IMR-90 (cell line): ENCODE measurements at regions not wholly inside any gene's neighbourhood (a gene's known extent, or its start where the extent isn't known, plus 50 kb on each side); places are given as distances from the start of the nearest gene placed in this dataset.

ENCODE experiments used
- ATAC-seq: fragments of 200-7000 bp; cut with Tn5 transposase; 2 replicates; pipeline ENCODE4 v1.9.1; 2020; ENCODE audit warnings: low read depth, mild to moderate bottlenecking, moderate library complexity
- BruUV-seq: library from RNA; stranded (reverse); fragments of 400-500 nt; replicated peaks from 2 replicates; lab custom pipeline; 2021; lab: Mats Ljungman, UMichigan
- CTCF ChIA-PET: fragments of 300-600 bp; formaldehyde crosslinking; extraction: SDS; loops from one replicate; lab custom pipeline; 2021; ENCODE audit warnings: antibody characterized with exemption; lab: Yijun Ruan, JAX
- POLR2A ChIA-PET: fragments of 300-600 bp; sonication (Branson Sonifier 250); formaldehyde crosslinking; loops from one replicate; lab custom pipeline; 2022; ENCODE audit warnings: antibody characterized with exemption; ENCODE audit not compliant: unreplicated experiment; lab: Charles Lee
- DNase-seq: peaks from one replicate; pipeline ENCODE4 v3.0.0; 2013
- H2AFZ ChIP-seq: replicated peaks from 2 replicates; pipeline ENCODE3; 2013; ENCODE audit warnings: low read length, mild to moderate bottlenecking; ENCODE audit not compliant: poor library complexity
- H2AK5ac ChIP-seq: 2 replicates; pipeline ENCODE4 v1.6.1; 2013; ENCODE audit warnings: low read depth, low read length, inconsistent platforms
- H2AK9ac ChIP-seq: replicated peaks from 2 replicates; pipeline ENCODE3; 2013; ENCODE audit warnings: mild to moderate bottlenecking, low read depth, low read length, moderate library complexity; ENCODE audit not compliant: poor library complexity
- H2BK120ac ChIP-seq: 2 replicates; pipeline ENCODE4 v1.6.1; 2013; ENCODE audit warnings: low read depth, low read length, inconsistent platforms
- H2BK15ac ChIP-seq: 3 replicates; pipeline ENCODE4 v1.6.1; 2013; ENCODE audit warnings: low read depth, low read length, inconsistent platforms
- H2BK20ac ChIP-seq: 2 replicates; pipeline ENCODE4 v1.6.1; 2013; ENCODE audit warnings: low read depth, mild to moderate bottlenecking, inconsistent platforms, low read length, moderate library complexity
- H2BK5ac ChIP-seq: 2 replicates; pipeline ENCODE4 v1.6.1; 2013; ENCODE audit warnings: mild to moderate bottlenecking, low read depth, low read length, inconsistent platforms; ENCODE audit not compliant: poor library complexity, severe bottlenecking
- H3K14ac ChIP-seq: replicated peaks from 2 replicates; pipeline ENCODE4 v1.6.1; 2013; ENCODE audit warnings: low read depth, low read length, inconsistent platforms
- H3K18ac ChIP-seq: 2 replicates; pipeline ENCODE4 v1.6.1; 2013; ENCODE audit warnings: low read depth, low read length, control low read depth
- H3K23ac ChIP-seq: 2 replicates; pipeline ENCODE4 v1.6.1; 2013; ENCODE audit warnings: low read depth, low read length, inconsistent platforms
- H3K27ac ChIP-seq: 2 replicates; pipeline ENCODE4 v1.5.1; 2013; ENCODE audit warnings: mild to moderate bottlenecking, control low read depth, low read length; ENCODE audit not compliant: insufficient read depth
- H3K27me3 ChIP-seq: 2 replicates; pipeline ENCODE4 v1.6.1; 2013; ENCODE audit warnings: low read length; ENCODE audit not compliant: control insufficient read depth, insufficient read depth
- H3K36me3 ChIP-seq: 2 replicates; pipeline ENCODE4 v1.6.1; 2013; ENCODE audit warnings: low read length, mixed read lengths; ENCODE audit not compliant: control insufficient read depth, insufficient read depth
- H3K4ac ChIP-seq: 2 replicates; pipeline ENCODE4 v1.6.1; 2013; ENCODE audit warnings: low read depth, low read length, inconsistent platforms
- H3K4me1 ChIP-seq: 2 replicates; pipeline ENCODE4 v1.6.1; 2013; ENCODE audit warnings: low read length, mixed read lengths; ENCODE audit not compliant: control insufficient read depth, insufficient read depth
- H3K4me2 ChIP-seq: 2 replicates; pipeline ENCODE4 v1.6.1; 2013; ENCODE audit warnings: low read depth, mild to moderate bottlenecking, control low read depth, low read length, moderate library complexity
- H3K4me3 ChIP-seq: 2 replicates; pipeline ENCODE4 v1.5.1; 2013; ENCODE audit warnings: low read depth, mild to moderate bottlenecking, control low read depth, low read length, moderate library complexity; ENCODE audit not compliant: insufficient read depth
- H3K56ac ChIP-seq: 2 replicates; pipeline ENCODE4 v1.6.1; 2013; ENCODE audit warnings: low read length, inconsistent platforms; ENCODE audit not compliant: insufficient read depth; ENCODE audit errors: extremely low read depth
- H3K79me1 ChIP-seq, 2 experiments: 2 replicates each; pipeline ENCODE4 v1.6.1; 2013; ENCODE audit warnings: low read length in 2 of 2, inconsistent platforms in 1 of 2, low read depth in 1 of 2
- H3K9ac ChIP-seq: 2 replicates; pipeline ENCODE4 v1.6.1; 2013; ENCODE audit warnings: low read depth, low read length, control low read depth
- H3K9me1 ChIP-seq: 2 replicates; pipeline ENCODE4 v1.6.1; 2013; ENCODE audit warnings: low read length, inconsistent platforms; ENCODE audit not compliant: insufficient read depth
- H3K9me3 ChIP-seq: 2 replicates; pipeline ENCODE4 v1.6.1; 2013; ENCODE audit warnings: low read length; ENCODE audit not compliant: control insufficient read depth, insufficient read depth
- H4K20me1 ChIP-seq: 2 replicates; pipeline ENCODE4 v1.6.1; 2013; ENCODE audit warnings: low read length, inconsistent platforms; ENCODE audit not compliant: insufficient read depth
- H4K5ac ChIP-seq: 2 replicates; pipeline ENCODE4 v1.6.1; 2013; ENCODE audit warnings: mild to moderate bottlenecking, low read depth, low read length, control low read depth
- H4K8ac ChIP-seq, 2 experiments: 2 replicates each; pipeline ENCODE4 v1.6.1; 2013; ENCODE audit warnings: low read depth in 2 of 2, low read length in 2 of 2, control low read depth in 1 of 2, inconsistent platforms in 1 of 2
- H4K91ac ChIP-seq: 2 replicates; pipeline ENCODE4 v1.6.1; 2013; ENCODE audit warnings: low read depth, low read length, inconsistent platforms; ENCODE audit not compliant: insufficient read depth
- CEBPB ChIP-seq: IDR thresholded peaks from 2 replicates; pipeline ENCODE4 v1.6.1; 2012; ENCODE audit warnings: low read depth, low read length, improper control_type of control experiment
- FOS ChIP-seq: fragments of 150-350 bp; IDR thresholded peaks from 2 replicates; pipeline ENCODE4 v1.6.1; 2016; ENCODE audit warnings: low read depth, low read length
- MAFK ChIP-seq: IDR thresholded peaks from 2 replicates; pipeline ENCODE4 v1.6.1; 2012; ENCODE audit warnings: low read depth, low read length, improper control_type of control experiment
- NFE2L2 ChIP-seq: fragments of 150-350 bp; IDR thresholded peaks from 2 replicates; pipeline ENCODE4 v1.6.1; 2016; ENCODE audit warnings: low read depth, mild to moderate bottlenecking, low read length
- POLR2A ChIP-seq: IDR thresholded peaks from 2 replicates; pipeline ENCODE4 v1.6.1; 2012; ENCODE audit warnings: mild to moderate bottlenecking, low read depth, low read length
- RAD21 ChIP-seq: IDR thresholded peaks from 2 replicates; pipeline ENCODE4 v1.6.1; 2012; ENCODE audit warnings: low read length, improper control_type of control experiment
- RCOR1 ChIP-seq: IDR thresholded peaks from 2 replicates; pipeline ENCODE4 v1.6.1; 2012; ENCODE audit warnings: mild to moderate bottlenecking, low read length, improper control_type of control experiment; ENCODE audit not compliant: insufficient replicate concordance
- SMC3 ChIP-seq: fragments of 150-350 bp; IDR thresholded peaks from 2 replicates; pipeline ENCODE4 v1.6.1; 2016; ENCODE audit warnings: low read depth, mild to moderate bottlenecking, antibody characterized with exemption, low read length, moderate library complexity
- WGBS, 2 experiments: methylation state at CpG; one replicate each; pipeline versions ENCODE4 v1.1.5 to v1.1.7; 2013; ENCODE audit warnings: missing lambda C conversion rate in 2 of 2; ENCODE audit not compliant: insufficient read length in 1 of 2; ENCODE audit errors: extremely low coverage in 2 of 2; 5-methylcytosine and 5-hydroxymethylcytosine counted together
- dilution Hi-C: fragments of 300-500 bp; cut with HindIII; formaldehyde crosslinking; loops from one replicate; pipeline ENCODE4 v1.14.3; 2018; ENCODE audit warnings: low sequenced_read_pairs; ENCODE audit not compliant: unreplicated experiment
- in situ Hi-C: fragments of 300-500 bp; cut with MboI; formaldehyde crosslinking; loops from 3 replicates; pipeline ENCODE4 v1.14.3; 2019; ENCODE audit warnings: low sequenced_read_pairs, inconsistent platforms, mixed read lengths
- intact Hi-C: fragments of 100-400 bp; cut with micrococcal nuclease; formaldehyde crosslinking; loops from 2 replicates; pipeline ENCODE4 v1.10.0; 2022
- TF ChIP-seq, protein P1 (sequence below): fragments of 150-350 bp; IDR thresholded peaks from 2 replicates; pipeline ENCODE4 v1.6.1; 2016; ENCODE audit warnings: low read depth, mild to moderate bottlenecking, low read length, moderate library complexity, borderline replicate concordance

DNA sequence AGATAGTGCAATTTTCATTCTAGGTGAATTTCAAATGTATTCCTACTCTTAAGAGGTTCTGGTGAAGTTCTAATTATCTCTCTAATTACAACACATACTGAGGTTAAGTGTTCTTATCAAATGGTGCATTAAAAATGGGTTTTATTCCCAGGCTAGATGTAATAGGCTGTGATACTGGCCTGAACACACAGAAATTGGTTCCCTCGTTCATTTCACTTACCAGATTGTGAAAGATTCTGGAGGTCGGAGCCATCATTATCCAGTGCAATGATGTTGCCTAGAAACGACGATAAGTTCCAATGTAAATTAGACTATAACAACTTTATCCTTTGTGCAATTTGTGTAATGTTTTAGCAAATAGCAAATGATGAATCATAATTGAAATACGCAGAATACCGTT is 172.6 kb upstream of the SOX4 start:
- no CpG with 5 or more reads among the region's 6 CpGs for WGBS, 2 experiments

More for the DNA sequence above, 172.6 kb upstream of the SOX4 start:
- DNase-seq (no peak), ATAC-seq (no peak)
- no peak overlapping the region for H3K27ac ChIP-seq
- H2AK9ac ChIP-seq: no peak overlapping the region
- BruUV-seq: no TSS peak
- H4K8ac ChIP-seq: no peak overlapping the region
- H3K23ac ChIP-seq: no peak overlapping the region
- H4K20me1 ChIP-seq: no peaks in the 10 kb centered on the region
- no peak overlapping the region for H2AK5ac ChIP-seq
- no peak for TF ChIP-seq CEBPB
- no peak for TF ChIP-seq MAFK
- TF ChIP-seq NFE2L2: no peak
- no peak for TF ChIP-seq FOS
- no peak for TF ChIP-seq SMC3
- no peak for TF ChIP-seq POLR2A
- no peak for TF ChIP-seq RCOR1
- TF ChIP-seq RAD21: no peak
- TF ChIP-seq, protein P1, sequence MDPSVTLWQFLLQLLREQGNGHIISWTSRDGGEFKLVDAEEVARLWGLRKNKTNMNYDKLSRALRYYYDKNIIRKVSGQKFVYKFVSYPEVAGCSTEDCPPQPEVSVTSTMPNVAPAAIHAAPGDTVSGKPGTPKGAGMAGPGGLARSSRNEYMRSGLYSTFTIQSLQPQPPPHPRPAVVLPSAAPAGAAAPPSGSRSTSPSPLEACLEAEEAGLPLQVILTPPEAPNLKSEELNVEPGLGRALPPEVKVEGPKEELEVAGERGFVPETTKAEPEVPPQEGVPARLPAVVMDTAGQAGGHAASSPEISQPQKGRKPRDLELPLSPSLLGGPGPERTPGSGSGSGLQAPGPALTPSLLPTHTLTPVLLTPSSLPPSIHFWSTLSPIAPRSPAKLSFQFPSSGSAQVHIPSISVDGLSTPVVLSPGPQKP: no peak
- H3K4me1 ChIP-seq: no peaks in the 10 kb centered on the region
- no peaks in the 10 kb centered on the region for H3K36me3 ChIP-seq
- H2BK15ac ChIP-seq: no peak overlapping the region
- H3K14ac ChIP-seq: no peak overlapping the region
- H2BK120ac ChIP-seq: no peak overlapping the region
- no peaks in the 10 kb centered on the region for H3K27me3 ChIP-seq
- H3K4me2 ChIP-seq: no peak overlapping the region
- no peak overlapping the region for H4K5ac ChIP-seq
- H3K4me3 ChIP-seq: no peak overlapping the region
- intact Hi-C loops: no loop called here
- dilution Hi-C loops: no loop called here
- no peak overlapping the region for H2BK20ac ChIP-seq
- H3K9ac ChIP-seq: no peak overlapping the region
- H2BK5ac ChIP-seq: no peak overlapping the region
- ChIA-PET POLR2A (no interaction called here), CTCF (no interaction called here)
- H3K18ac ChIP-seq: no peak overlapping the region
- H3K56ac ChIP-seq: no peak overlapping the region
- H2AFZ ChIP-seq: no peak overlapping the region
- H3K9me3 ChIP-seq: no peaks in the 10 kb centered on the region
- in situ Hi-C loops: no loop called here
- H3K4ac ChIP-seq: no peak overlapping the region
- no peaks in the 10 kb centered on the region for H3K79me1 ChIP-seq
- no peaks in the 10 kb centered on the region for H3K9me1 ChIP-seq
- no peak overlapping the region for H4K91ac ChIP-seq
